ENCODE measurements at regions not wholly inside any gene's neighbourhood (a gene's known extent, or its start where the extent isn't known, plus 50 kb on each side); places are given as distances from the start of the nearest gene placed in this dataset.

DNA sequence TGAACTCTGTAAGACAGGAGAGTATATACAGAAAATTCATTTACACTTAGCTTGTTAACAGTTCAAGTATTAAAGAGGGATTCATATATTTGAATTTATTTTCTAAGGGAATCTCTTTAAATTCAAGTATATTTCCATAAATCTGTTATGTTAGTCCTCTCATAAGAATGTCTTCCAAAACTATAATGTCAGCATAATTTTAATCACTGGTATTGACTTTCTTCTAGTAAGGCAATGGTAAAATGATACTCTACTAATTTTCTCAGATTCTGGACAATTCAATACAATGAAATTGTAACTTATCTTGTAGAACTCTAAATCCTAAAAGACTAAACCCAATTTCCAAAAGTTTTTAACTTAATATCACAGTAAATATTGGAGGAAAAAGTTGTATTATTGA lies 66.3 kb upstream of the EPHA6 start:
- no peak for TF ChIP-seq YY1 (IDR thresholded peaks at IDR 0.05)
- TF ChIP-seq HNF4A (conservative IDR thresholded peaks at IDR 0.05), result no peak
- TF ChIP-seq, protein P1, sequence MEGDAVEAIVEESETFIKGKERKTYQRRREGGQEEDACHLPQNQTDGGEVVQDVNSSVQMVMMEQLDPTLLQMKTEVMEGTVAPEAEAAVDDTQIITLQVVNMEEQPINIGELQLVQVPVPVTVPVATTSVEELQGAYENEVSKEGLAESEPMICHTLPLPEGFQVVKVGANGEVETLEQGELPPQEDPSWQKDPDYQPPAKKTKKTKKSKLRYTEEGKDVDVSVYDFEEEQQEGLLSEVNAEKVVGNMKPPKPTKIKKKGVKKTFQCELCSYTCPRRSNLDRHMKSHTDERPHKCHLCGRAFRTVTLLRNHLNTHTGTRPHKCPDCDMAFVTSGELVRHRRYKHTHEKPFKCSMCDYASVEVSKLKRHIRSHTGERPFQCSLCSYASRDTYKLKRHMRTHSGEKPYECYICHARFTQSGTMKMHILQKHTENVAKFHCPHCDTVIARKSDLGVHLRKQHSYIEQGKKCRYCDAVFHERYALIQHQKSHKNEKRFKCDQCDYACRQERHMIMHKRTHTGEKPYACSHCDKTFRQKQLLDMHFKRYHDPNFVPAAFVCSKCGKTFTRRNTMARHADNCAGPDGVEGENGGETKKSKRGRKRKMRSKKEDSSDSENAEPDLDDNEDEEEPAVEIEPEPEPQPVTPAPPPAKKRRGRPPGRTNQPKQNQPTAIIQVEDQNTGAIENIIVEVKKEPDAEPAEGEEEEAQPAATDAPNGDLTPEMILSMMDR (IDR thresholded peaks at IDR 0.05; ENCODE audit: low read depth, low read length, missing input control), result no peak
- TF ChIP-seq GABPA (IDR thresholded peaks at IDR 0.05 in 1 of 2, conservative IDR thresholded peaks at IDR 0.05 in 1 of 2), result no peak
- TF ChIP-seq, protein P2, sequence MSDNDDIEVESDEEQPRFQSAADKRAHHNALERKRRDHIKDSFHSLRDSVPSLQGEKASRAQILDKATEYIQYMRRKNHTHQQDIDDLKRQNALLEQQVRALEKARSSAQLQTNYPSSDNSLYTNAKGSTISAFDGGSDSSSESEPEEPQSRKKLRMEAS (IDR thresholded peaks at IDR 0.05), result no peak
- no peak for TF ChIP-seq JUND (IDR thresholded peaks at IDR 0.05)
- TF ChIP-seq NR2F2 (IDR thresholded peaks at IDR 0.05), result no peak
- no peak for TF ChIP-seq SP1 (IDR thresholded peaks at IDR 0.05)
- TF ChIP-seq EGR1 (IDR thresholded peaks at IDR 0.05; ENCODE audit: low read depth in 2 of 2), result no peak
- no peak for TF ChIP-seq HNF4G (IDR thresholded peaks at IDR 0.05)
- TF ChIP-seq, protein P3, sequence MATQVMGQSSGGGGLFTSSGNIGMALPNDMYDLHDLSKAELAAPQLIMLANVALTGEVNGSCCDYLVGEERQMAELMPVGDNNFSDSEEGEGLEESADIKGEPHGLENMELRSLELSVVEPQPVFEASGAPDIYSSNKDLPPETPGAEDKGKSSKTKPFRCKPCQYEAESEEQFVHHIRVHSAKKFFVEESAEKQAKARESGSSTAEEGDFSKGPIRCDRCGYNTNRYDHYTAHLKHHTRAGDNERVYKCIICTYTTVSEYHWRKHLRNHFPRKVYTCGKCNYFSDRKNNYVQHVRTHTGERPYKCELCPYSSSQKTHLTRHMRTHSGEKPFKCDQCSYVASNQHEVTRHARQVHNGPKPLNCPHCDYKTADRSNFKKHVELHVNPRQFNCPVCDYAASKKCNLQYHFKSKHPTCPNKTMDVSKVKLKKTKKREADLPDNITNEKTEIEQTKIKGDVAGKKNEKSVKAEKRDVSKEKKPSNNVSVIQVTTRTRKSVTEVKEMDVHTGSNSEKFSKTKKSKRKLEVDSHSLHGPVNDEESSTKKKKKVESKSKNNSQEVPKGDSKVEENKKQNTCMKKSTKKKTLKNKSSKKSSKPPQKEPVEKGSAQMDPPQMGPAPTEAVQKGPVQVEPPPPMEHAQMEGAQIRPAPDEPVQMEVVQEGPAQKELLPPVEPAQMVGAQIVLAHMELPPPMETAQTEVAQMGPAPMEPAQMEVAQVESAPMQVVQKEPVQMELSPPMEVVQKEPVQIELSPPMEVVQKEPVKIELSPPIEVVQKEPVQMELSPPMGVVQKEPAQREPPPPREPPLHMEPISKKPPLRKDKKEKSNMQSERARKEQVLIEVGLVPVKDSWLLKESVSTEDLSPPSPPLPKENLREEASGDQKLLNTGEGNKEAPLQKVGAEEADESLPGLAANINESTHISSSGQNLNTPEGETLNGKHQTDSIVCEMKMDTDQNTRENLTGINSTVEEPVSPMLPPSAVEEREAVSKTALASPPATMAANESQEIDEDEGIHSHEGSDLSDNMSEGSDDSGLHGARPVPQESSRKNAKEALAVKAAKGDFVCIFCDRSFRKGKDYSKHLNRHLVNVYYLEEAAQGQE (IDR thresholded peaks at IDR 0.05), result no peak
- no peak for TF ChIP-seq FOXA1 (IDR thresholded peaks at IDR 0.05)
- no peak for TF ChIP-seq TAF1 (conservative IDR thresholded peaks at IDR 0.05)
- peaks cover 0 to 4% (median 2%) of the 10 kb centered on the region in 4 donors for H3K9me3 ChIP-seq (ENCODE audit: control insufficient read depth in 4 of 4, low read length in 3 of 4)
- no peaks in the 10 kb centered on the region for H3K4me1 ChIP-seq (ENCODE audit: control insufficient read depth in 4 of 4, insufficient read depth in 4 of 4, low read length in 3 of 4)
- no peaks in the 10 kb centered on the region for H3K36me3 ChIP-seq (ENCODE audit: control insufficient read depth in 4 of 4, insufficient read depth in 3 of 4, low read depth in 1 of 4, low read length in 3 of 4)
- no peak for DNase-seq (ENCODE audit: low spot score)
- no peak overlapping the region for H3K9ac ChIP-seq (ENCODE audit: low read depth in 1 of 2, low read length in 2 of 2)
- H3K4me3 ChIP-seq (ENCODE audit: low read depth in 1 of 3, low read length in 3 of 3), result no peak overlapping the region
- H3K27ac ChIP-seq (ENCODE audit: low read depth in 1 of 2, low read length in 2 of 2), result no peak overlapping the region
- H3K27me3 ChIP-seq (ENCODE audit: control insufficient read depth in 4 of 4, insufficient read depth in 4 of 4, low read length in 3 of 4), result no peaks in the 10 kb centered on the region

DNA sequence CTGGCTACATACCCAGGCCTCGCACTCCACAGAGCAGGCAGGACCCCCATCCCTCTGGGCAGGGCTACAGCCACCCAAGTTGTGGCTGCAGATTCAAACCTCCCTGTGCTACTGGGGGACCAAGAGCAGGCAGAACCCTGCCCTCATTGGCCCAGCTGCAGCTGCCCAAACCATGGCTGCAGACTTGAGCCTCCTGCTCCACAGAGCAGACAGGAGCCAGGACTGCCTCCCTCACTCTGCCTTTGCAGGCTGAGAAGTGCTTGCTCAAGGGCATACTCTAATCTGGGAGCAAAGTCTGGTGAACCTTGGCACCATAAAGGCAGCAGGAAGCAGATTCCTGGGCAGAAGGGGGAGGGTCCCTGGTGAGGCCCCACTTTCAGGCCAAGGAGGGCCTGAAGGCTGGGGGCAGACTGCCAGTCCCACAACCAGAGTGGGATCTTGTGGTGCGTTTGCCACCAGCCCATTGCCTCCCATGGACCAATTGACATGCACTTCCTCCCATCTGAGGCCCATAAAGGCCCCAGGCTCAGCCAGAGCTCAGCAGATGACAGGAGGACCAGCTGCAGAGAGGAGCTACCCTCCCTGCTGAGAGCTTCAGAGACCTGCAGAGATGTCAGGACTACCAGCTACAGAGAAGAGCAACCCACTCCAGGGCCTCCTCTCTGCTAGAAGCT lies 64.2 kb upstream of the EPHA6 start:
- no peaks in the 10 kb centered on the region for H3K27me3 ChIP-seq (ENCODE audit: control insufficient read depth in 4 of 4, insufficient read depth in 4 of 4, low read length in 3 of 4)
- no peak overlapping the region for H3K4me3 ChIP-seq (ENCODE audit: low read depth in 1 of 3, low read length in 3 of 3)
- 82% methylated on average over 2 of the region's 2 CpGs for WGBS
- TF ChIP-seq NR2F2 (IDR thresholded peaks at IDR 0.05), result no peak
- no peak for TF ChIP-seq FOXA2 (IDR thresholded peaks at IDR 0.05)
- no peak for TF ChIP-seq TAF1 (conservative IDR thresholded peaks at IDR 0.05)
- peaks cover 0 to 4% (median 2%) of the 10 kb centered on the region in 4 donors for H3K9me3 ChIP-seq (ENCODE audit: control insufficient read depth in 4 of 4, low read length in 3 of 4)
- H3K36me3 ChIP-seq (ENCODE audit: control insufficient read depth in 4 of 4, insufficient read depth in 3 of 4, low read depth in 1 of 4, low read length in 3 of 4), result no peaks in the 10 kb centered on the region
- H3K9ac ChIP-seq (ENCODE audit: low read depth in 1 of 2, low read length in 2 of 2), result no peak overlapping the region
- DNase-seq (ENCODE audit: low spot score), result no peak
- H3K4me1 ChIP-seq (ENCODE audit: control insufficient read depth in 4 of 4, insufficient read depth in 4 of 4, low read length in 3 of 4), result no peaks in the 10 kb centered on the region
- H3K27ac ChIP-seq (ENCODE audit: low read depth in 1 of 2, low read length in 2 of 2), result no peak overlapping the region
